ENCODE measurements at regions not wholly inside any gene's neighbourhood (a gene's known extent, or its start where the extent isn't known, plus 50 kb on each side); places are given as distances from the start of the nearest gene placed in this dataset.

- Histone ChIP-seq H3K9me3 (ENCODE audit: control insufficient read depth, low read length) (peaks cover 7% of the 10 kb centered on the region), H4K91ac (ENCODE audit: low read length) (peak overlapping the region; percentile 29), H2BK5ac (ENCODE audit: low read depth, low read length, poor library complexity, severe bottlenecking) (no peak overlapping the region), H2AK5ac (ENCODE audit: low read length, severe bottlenecking) (no peak overlapping the region), H3K4me1 (ENCODE audit: control insufficient read depth, insufficient read depth, low read depth, low read length) (peaks cover 2% of the 10 kb centered on the region), H3K4me2 (ENCODE audit: low read length, poor library complexity, severe bottlenecking) (no peak overlapping the region), H3K79me1 (replicated peaks; ENCODE audit: low read length, poor library complexity, severe bottlenecking) (no peaks in the 10 kb centered on the region), H3K4me3 (ENCODE audit: insufficient read depth in 1 of 2, low read depth in 1 of 2, low read length in 2 of 2) (no peak overlapping the region), H3K9ac (ENCODE audit: low read length) (peak overlapping the region; percentile 19), H3K27ac (ENCODE audit: low read length, poor library complexity, severe bottlenecking) (no peak overlapping the region), H2AFZ (ENCODE audit: low read depth, low read length) (no peak overlapping the region), H4K8ac (ENCODE audit: low read length) (no peak overlapping the region), H3K27me3 (ENCODE audit: control insufficient read depth in 1 of 2, insufficient read depth in 1 of 2, low read length in 2 of 2) (peaks cover 0 to 7% of the 10 kb centered on the region in 2 experiments), H3K18ac (ENCODE audit: low read depth in 1 of 2, low read length in 2 of 2) (peak overlapping the region in 1 of 2 experiments; percentile 42), H3K36me3 (ENCODE audit: control insufficient read depth in 1 of 2, insufficient read depth in 2 of 2, low read depth in 1 of 2, low read length in 2 of 2) (no peaks in the 10 kb centered on the region), H3K14ac (ENCODE audit: low read length in 2 of 2) (no peak overlapping the region), H2BK12ac (ENCODE audit: low read length in 2 of 2) (peak overlapping the region in 1 of 2 experiments; percentile 4), H2BK15ac (ENCODE audit: low read depth, poor library complexity, severe bottlenecking) (no peak overlapping the region), H3K23ac (ENCODE audit: low read length in 2 of 2) (no peak overlapping the region), H2BK120ac (ENCODE audit: low read depth, low read length) (no peak overlapping the region), H3K4ac (ENCODE audit: low read depth in 1 of 2, low read length in 2 of 2) (peak overlapping the region in 1 of 2 experiments; percentile 25)
- DNase-seq: no peak
- WGBS: 83% methylated on average over 15 of the region's 15 CpGs
These were observed 101.4 kb upstream of the PTPN1 start for GRCh38 chr20:50408526-50409364.

- H3K14ac ChIP-seq (ENCODE audit: low read length in 2 of 2): no peak overlapping the region
- no peak overlapping the region for H3K4me2 ChIP-seq (ENCODE audit: low read length, poor library complexity, severe bottlenecking)
- H2BK15ac ChIP-seq (ENCODE audit: low read depth, poor library complexity, severe bottlenecking): no peak overlapping the region
- no peaks in the 10 kb centered on the region for H3K36me3 ChIP-seq (ENCODE audit: control insufficient read depth in 1 of 2, insufficient read depth in 2 of 2, low read depth in 1 of 2, low read length in 2 of 2)
- no peak overlapping the region for H3K18ac ChIP-seq (ENCODE audit: low read depth in 1 of 2, low read length in 2 of 2)
- H3K4me3 ChIP-seq (ENCODE audit: insufficient read depth in 1 of 2, low read depth in 1 of 2, low read length in 2 of 2): no peak overlapping the region
- 88% methylated on average over 2 of the region's 3 CpGs for WGBS
- DNase-seq: no peak
- peaks cover 0 to 2% of the 10 kb centered on the region in 2 experiments for H3K27me3 ChIP-seq (ENCODE audit: control insufficient read depth in 1 of 2, insufficient read depth in 1 of 2, low read length in 2 of 2)
- H4K91ac ChIP-seq (ENCODE audit: low read length): no peak overlapping the region
- H2AK5ac ChIP-seq (ENCODE audit: low read length, severe bottlenecking): no peak overlapping the region
- H3K9ac ChIP-seq (ENCODE audit: low read length): peak overlapping the region; percentile 19
- no peaks in the 10 kb centered on the region for H3K79me1 ChIP-seq (replicated peaks; ENCODE audit: low read length, poor library complexity, severe bottlenecking)
- no peak overlapping the region for H3K23ac ChIP-seq (ENCODE audit: low read length in 2 of 2)
- no peak overlapping the region for H3K27ac ChIP-seq (ENCODE audit: low read length, poor library complexity, severe bottlenecking)
- H4K8ac ChIP-seq (ENCODE audit: low read length): no peak overlapping the region
- peaks cover 13% of the 10 kb centered on the region for H3K9me3 ChIP-seq (ENCODE audit: control insufficient read depth, low read length)
- H3K4ac ChIP-seq (ENCODE audit: low read depth in 1 of 2, low read length in 2 of 2): no peak overlapping the region
- H2BK5ac ChIP-seq (ENCODE audit: low read depth, low read length, poor library complexity, severe bottlenecking): no peak overlapping the region
- H3K4me1 ChIP-seq (ENCODE audit: control insufficient read depth, insufficient read depth, low read depth, low read length): no peaks in the 10 kb centered on the region
- H2BK120ac ChIP-seq (ENCODE audit: low read depth, low read length): no peak overlapping the region
- H2BK12ac ChIP-seq (ENCODE audit: low read length in 2 of 2): no peak overlapping the region
- no peak overlapping the region for H2AFZ ChIP-seq (ENCODE audit: low read depth, low read length)
These were observed 100.7 kb upstream of the PTPN1 start for GRCh38 chr20:50409495-50409894.

GRCh38 chr20:50410343-50410742 lies 99.8 kb upstream of the PTPN1 start:
- H3K36me3 ChIP-seq (ENCODE audit: control insufficient read depth in 1 of 2, insufficient read depth in 2 of 2, low read depth in 1 of 2, low read length in 2 of 2): no peaks in the 10 kb centered on the region
- H3K14ac ChIP-seq (ENCODE audit: low read length in 2 of 2): no peak overlapping the region
- H4K8ac ChIP-seq (ENCODE audit: low read length): no peak overlapping the region
- WGBS: 97% methylated on average over 7 of the region's 7 CpGs
- H2BK15ac ChIP-seq (ENCODE audit: low read depth, poor library complexity, severe bottlenecking): no peak overlapping the region
- H2BK12ac ChIP-seq (ENCODE audit: low read length in 2 of 2): no peak overlapping the region
- DNase-seq: no peak
- no peak overlapping the region for H3K27ac ChIP-seq (ENCODE audit: low read length, poor library complexity, severe bottlenecking)
- no peak overlapping the region for H3K4me3 ChIP-seq (ENCODE audit: insufficient read depth in 1 of 2, low read depth in 1 of 2, low read length in 2 of 2)
- no peak overlapping the region for H3K9ac ChIP-seq (ENCODE audit: low read length)
- no peak overlapping the region for H3K18ac ChIP-seq (ENCODE audit: low read depth in 1 of 2, low read length in 2 of 2)
- H2BK120ac ChIP-seq (ENCODE audit: low read depth, low read length): no peak overlapping the region
- no peak overlapping the region for H3K23ac ChIP-seq (ENCODE audit: low read length in 2 of 2)
- H4K91ac ChIP-seq (ENCODE audit: low read length): no peak overlapping the region
- H3K4ac ChIP-seq (ENCODE audit: low read depth in 1 of 2, low read length in 2 of 2): no peak overlapping the region
- H3K4me1 ChIP-seq (ENCODE audit: control insufficient read depth, insufficient read depth, low read depth, low read length): peaks cover under 1% of the 10 kb centered on the region
- H3K79me1 ChIP-seq (replicated peaks; ENCODE audit: low read length, poor library complexity, severe bottlenecking): no peaks in the 10 kb centered on the region
- H2BK5ac ChIP-seq (ENCODE audit: low read depth, low read length, poor library complexity, severe bottlenecking): no peak overlapping the region
- H3K27me3 ChIP-seq (ENCODE audit: control insufficient read depth in 1 of 2, insufficient read depth in 1 of 2, low read length in 2 of 2): no peaks in the 10 kb centered on the region
- H2AFZ ChIP-seq (ENCODE audit: low read depth, low read length): no peak overlapping the region
- H3K9me3 ChIP-seq (ENCODE audit: control insufficient read depth, low read length): peaks cover 13% of the 10 kb centered on the region
- no peak overlapping the region for H3K4me2 ChIP-seq (ENCODE audit: low read length, poor library complexity, severe bottlenecking)
- no peak overlapping the region for H2AK5ac ChIP-seq (ENCODE audit: low read length, severe bottlenecking)

GRCh38 chr20:50412069-50412468 lies 98.1 kb upstream of the PTPN1 start:
- H2BK12ac ChIP-seq (ENCODE audit: low read length in 2 of 2): peak overlapping the region in 1 of 2 experiments; percentile 51
- H3K79me1 ChIP-seq (replicated peaks; ENCODE audit: low read length, poor library complexity, severe bottlenecking): no peaks in the 10 kb centered on the region
- H3K18ac ChIP-seq (ENCODE audit: low read depth in 1 of 2, low read length in 2 of 2): no peak overlapping the region
- H2BK5ac ChIP-seq (ENCODE audit: low read depth, low read length, poor library complexity, severe bottlenecking): no peak overlapping the region
- no peak overlapping the region for H3K27ac ChIP-seq (ENCODE audit: low read length, poor library complexity, severe bottlenecking)
- no peak overlapping the region for H3K4me3 ChIP-seq (ENCODE audit: insufficient read depth in 1 of 2, low read depth in 1 of 2, low read length in 2 of 2)
- H3K4me1 ChIP-seq (ENCODE audit: control insufficient read depth, insufficient read depth, low read depth, low read length): peaks cover 3% of the 10 kb centered on the region
- no peak overlapping the region for H3K14ac ChIP-seq (ENCODE audit: low read length in 2 of 2)
- no peak overlapping the region for H2AK5ac ChIP-seq (ENCODE audit: low read length, severe bottlenecking)
- no peak overlapping the region for H2BK15ac ChIP-seq (ENCODE audit: low read depth, poor library complexity, severe bottlenecking)
- H3K9me3 ChIP-seq (ENCODE audit: control insufficient read depth, low read length): peaks cover 13% of the 10 kb centered on the region
- no peak overlapping the region for H2BK120ac ChIP-seq (ENCODE audit: low read depth, low read length)
- H3K9ac ChIP-seq (ENCODE audit: low read length): no peak overlapping the region
- H4K8ac ChIP-seq (ENCODE audit: low read length): no peak overlapping the region
- no peak overlapping the region for H3K23ac ChIP-seq (ENCODE audit: low read length in 2 of 2)
- no peak overlapping the region for H3K4ac ChIP-seq (ENCODE audit: low read depth in 1 of 2, low read length in 2 of 2)
- H3K27me3 ChIP-seq (ENCODE audit: control insufficient read depth in 1 of 2, insufficient read depth in 1 of 2, low read length in 2 of 2): no peaks in the 10 kb centered on the region
- no peak for DNase-seq
- H2AFZ ChIP-seq (ENCODE audit: low read depth, low read length): no peak overlapping the region
- no peak overlapping the region for H3K4me2 ChIP-seq (ENCODE audit: low read length, poor library complexity, severe bottlenecking)
- H4K91ac ChIP-seq (ENCODE audit: low read length): no peak overlapping the region
- 31% methylated on average over 6 of the region's 6 CpGs for WGBS
- no peaks in the 10 kb centered on the region for H3K36me3 ChIP-seq (ENCODE audit: control insufficient read depth in 1 of 2, insufficient read depth in 2 of 2, low read depth in 1 of 2, low read length in 2 of 2)

All from mesenchymal stem cell (in vitro differentiated cells and primary cell).